ENCODE measurements at regions not wholly inside any gene's neighbourhood (a gene's known extent, or its start where the extent isn't known, plus 50 kb on each side); places are given as distances from the start of the nearest gene placed in this dataset.

- intact Hi-C loops (cut with micrococcal nuclease; ENCODE audit: unreplicated experiment) (no loop called here), in situ Hi-C loops (cut with HindIII; ENCODE audit: extremely low pct_ligation_motif_present, low pct_unique_long_range_greater_than_20kb) (no loop called here)
- BruUV-seq (replicated peaks), result no TSS peak
- no peak overlapping the region for H2AFZ ChIP-seq (ENCODE audit: low read length)
- no peaks in the 10 kb centered on the region for H3K36me3 ChIP-seq (replicated peaks in 1 of 2; ENCODE audit: control insufficient read depth in 1 of 2, insufficient read depth in 2 of 2, low read length in 2 of 2)
- no peak overlapping the region for H3K4me2 ChIP-seq (ENCODE audit: low read depth, low read length)
- CTCF ChIA-PET (ENCODE audit: low intra/inter-chr PET ratio, low total read pairs), result no interaction called here
- H3K27me3 ChIP-seq (ENCODE audit: control insufficient read depth in 1 of 2, insufficient read depth in 2 of 2, low read length in 2 of 2), result no peaks in the 10 kb centered on the region
- POLR2A ChIA-PET, result no interaction called here
- H3K27ac ChIP-seq (ENCODE audit: extremely low read length, insufficient read depth, low read length), result no peak overlapping the region
- 19% methylated on average over 2 of the region's 2 CpGs for WGBS (ENCODE audit: low lambda C conversion rate)
- FAIRE-seq, result no peak
- ATAC-seq, result no peak
- no peak for DNase-seq (ENCODE audit: low spot score)
- H3K4me1 ChIP-seq (ENCODE audit: insufficient read depth, low read length), result no peaks in the 10 kb centered on the region
- H3K4me3 ChIP-seq (replicated peaks in 1 of 3; ENCODE audit: insufficient read depth in 1 of 3, low read depth in 2 of 3, low read length in 3 of 3), result no peak overlapping the region
- no peaks in the 10 kb centered on the region for H4K20me1 ChIP-seq (ENCODE audit: insufficient read depth, low read length)
- H3K79me2 ChIP-seq (ENCODE audit: insufficient read depth, low read length), result no peaks in the 10 kb centered on the region
- no peak overlapping the region for H3K9ac ChIP-seq (ENCODE audit: insufficient read depth, low read depth, low read length)
- H3K9me3 ChIP-seq (ENCODE audit: low read length), result peaks cover 93% of the 10 kb centered on the region
- TF ChIP-seq ZNF776 (CRISPR knock-in tag; IDR thresholded peaks at IDR 0.05) (no peak), ZNF570 (CRISPR knock-in tag; IDR thresholded peaks at IDR 0.05; ENCODE audit: borderline replicate concordance) (no peak), PCBP2 (optimal IDR thresholded peaks at IDR 0.05; ENCODE audit: low read depth, low read length, poor library complexity, severe bottlenecking) (no peak), MXI1 (IDR thresholded peaks at IDR 0.05; ENCODE audit: borderline replicate concordance, low read depth, low read length) (no peak), JUN (CRISPR knock-in tag; IDR thresholded peaks at IDR 0.05) (no peak), ZKSCAN8 (CRISPR knock-in tag; IDR thresholded peaks at IDR 0.05; ENCODE audit: borderline replicate concordance) (no peak), ZFP90 (CRISPR knock-in tag; IDR thresholded peaks at IDR 0.05; ENCODE audit: borderline replicate concordance) (no peak), ZNF101 (CRISPR knock-in tag; IDR thresholded peaks at IDR 0.05; ENCODE audit: borderline replicate concordance, low read depth) (no peak), FOXK1 (CRISPR knock-in tag; IDR thresholded peaks at IDR 0.05; ENCODE audit: borderline replicate concordance, low read depth) (no peak), ZNF496 (CRISPR knock-in tag; IDR thresholded peaks at IDR 0.05; ENCODE audit: insufficient replicate concordance) (no peak), IKZF4 (CRISPR knock-in tag; IDR thresholded peaks at IDR 0.05; ENCODE audit: borderline replicate concordance, low read depth, not compliant biosample characterization) (no peak)
- TF ChIP-seq, protein P1, sequence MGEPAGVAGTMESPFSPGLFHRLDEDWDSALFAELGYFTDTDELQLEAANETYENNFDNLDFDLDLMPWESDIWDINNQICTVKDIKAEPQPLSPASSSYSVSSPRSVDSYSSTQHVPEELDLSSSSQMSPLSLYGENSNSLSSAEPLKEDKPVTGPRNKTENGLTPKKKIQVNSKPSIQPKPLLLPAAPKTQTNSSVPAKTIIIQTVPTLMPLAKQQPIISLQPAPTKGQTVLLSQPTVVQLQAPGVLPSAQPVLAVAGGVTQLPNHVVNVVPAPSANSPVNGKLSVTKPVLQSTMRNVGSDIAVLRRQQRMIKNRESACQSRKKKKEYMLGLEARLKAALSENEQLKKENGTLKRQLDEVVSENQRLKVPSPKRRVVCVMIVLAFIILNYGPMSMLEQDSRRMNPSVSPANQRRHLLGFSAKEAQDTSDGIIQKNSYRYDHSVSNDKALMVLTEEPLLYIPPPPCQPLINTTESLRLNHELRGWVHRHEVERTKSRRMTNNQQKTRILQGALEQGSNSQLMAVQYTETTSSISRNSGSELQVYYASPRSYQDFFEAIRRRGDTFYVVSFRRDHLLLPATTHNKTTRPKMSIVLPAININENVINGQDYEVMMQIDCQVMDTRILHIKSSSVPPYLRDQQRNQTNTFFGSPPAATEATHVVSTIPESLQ (CRISPR knock-in tag; conservative IDR thresholded peaks at IDR 0.05), result no peak
- TF ChIP-seq, protein P2, sequence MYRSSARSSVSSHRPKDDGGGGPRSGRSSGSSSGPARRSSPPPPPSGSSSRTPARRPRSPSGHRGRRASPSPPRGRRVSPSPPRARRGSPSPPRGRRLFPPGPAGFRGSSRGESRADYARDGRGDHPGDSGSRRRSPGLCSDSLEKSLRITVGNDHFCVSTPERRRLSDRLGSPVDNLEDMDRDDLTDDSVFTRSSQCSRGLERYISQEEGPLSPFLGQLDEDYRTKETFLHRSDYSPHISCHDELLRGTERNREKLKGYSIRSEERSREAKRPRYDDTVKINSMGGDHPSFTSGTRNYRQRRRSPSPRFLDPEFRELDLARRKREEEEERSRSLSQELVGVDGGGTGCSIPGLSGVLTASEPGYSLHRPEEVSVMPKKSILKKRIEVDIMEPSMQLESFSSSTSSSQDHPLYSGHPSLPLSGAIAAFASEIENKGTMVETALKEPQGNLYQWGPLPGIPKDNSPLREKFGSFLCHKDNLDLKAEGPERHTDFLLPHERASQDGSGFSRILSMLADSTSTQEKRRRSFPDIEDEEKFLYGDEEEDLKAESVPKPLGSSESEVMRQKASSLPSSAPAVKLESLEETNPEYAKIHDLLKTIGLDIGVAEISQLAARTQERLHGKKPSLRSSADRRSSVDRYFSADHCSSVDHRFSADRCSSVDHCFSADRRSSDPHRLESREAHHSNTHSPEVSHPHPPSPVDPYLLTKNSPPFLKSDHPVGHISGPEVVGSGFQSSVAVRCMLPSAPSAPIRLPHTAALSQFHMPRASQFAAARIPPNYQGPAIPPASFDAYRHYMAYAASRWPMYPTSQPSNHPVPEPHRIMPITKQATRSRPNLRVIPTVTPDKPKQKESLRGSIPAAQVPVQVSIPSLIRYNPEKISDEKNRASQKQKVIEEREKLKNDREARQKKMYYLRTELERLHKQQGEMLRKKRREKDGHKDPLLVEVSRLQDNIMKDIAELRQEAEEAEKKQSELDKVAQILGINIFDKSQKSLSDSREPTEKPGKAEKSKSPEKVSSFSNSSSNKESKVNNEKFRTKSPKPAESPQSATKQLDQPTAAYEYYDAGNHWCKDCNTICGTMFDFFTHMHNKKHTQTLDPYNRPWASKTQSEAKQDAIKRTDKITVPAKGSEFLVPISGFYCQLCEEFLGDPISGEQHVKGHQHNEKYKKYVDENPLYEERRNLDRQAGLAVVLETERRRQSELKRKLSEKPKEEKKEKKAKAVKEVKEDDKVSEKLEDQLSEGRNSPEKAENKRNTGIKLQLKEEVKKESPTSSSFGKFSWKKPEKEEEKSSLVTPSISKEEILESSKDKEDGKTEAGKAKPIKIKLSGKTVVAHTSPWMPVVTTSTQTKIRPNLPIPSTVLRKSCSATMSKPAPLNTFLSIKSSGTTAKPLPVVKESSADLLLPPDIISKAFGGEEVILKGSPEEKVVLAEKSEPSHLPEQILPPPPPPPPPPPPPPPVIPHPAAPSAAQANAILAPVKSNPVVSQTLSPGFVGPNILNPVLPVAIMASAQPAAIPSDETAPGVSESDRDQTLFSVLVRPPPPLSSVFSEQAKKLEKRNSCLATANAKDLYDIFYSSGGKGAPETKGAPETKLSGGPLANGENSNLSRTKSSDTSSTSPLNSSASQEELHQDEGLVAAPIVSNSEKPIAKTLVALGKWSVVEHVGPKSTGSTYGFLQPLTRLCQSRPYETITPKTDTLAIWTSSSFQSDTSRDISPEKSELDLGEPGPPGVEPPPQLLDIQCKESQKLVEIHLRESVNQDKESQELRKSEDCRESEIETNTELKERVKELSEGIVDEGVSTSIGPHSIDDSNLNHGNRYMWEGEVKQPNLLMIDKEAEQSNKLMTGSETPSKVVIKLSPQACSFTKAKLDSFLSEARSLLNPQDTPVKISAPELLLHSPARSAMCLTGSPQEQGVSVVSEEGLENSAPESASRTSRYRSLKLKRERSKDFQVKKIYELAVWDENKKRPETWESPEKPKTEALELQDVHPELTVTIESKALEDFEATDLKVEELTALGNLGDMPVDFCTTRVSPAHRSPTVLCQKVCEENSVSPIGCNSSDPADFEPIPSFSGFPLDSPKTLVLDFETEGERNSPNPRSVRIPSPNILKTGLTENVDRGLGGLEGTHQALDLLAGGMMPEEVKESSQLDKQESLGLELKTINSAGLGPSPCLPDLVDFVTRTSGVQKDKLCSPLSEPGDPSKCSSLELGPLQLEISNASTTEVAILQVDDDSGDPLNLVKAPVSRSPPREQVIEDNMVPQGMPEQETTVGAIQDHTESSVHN (CRISPR knock-in tag; IDR thresholded peaks at IDR 0.05), result no peak
Measured at GRCh38 chr2:13652531-13653313, 936.0 kb downstream of the TRIB2 start.

Data from HepG2 (cell line).